Left forelimb (tissue), 1 donor: ENCODE measurements at regions not wholly inside any gene's neighbourhood (a gene's known extent, or its start where the extent isn't known, plus 50 kb on each side); places are given as distances from the start of the nearest gene placed in this dataset.

ENCODE experiments used
- DNase-seq: peaks from one replicate; pipeline ENCODE4 v3.0.0-alpha.2; 2018; ENCODE audit warnings: low spot score

GRCh38 chr16:74232806-74233465, 63.7 kb upstream of the PSMD7 start:
- no peak for DNase-seq

GRCh38 chr16:74230126-74230525, 66.5 kb upstream of the PSMD7 start:
- DNase-seq = no peak

- no peak for DNase-seq
These were observed 70.2 kb upstream of the PSMD7 start for GRCh38 chr16:74226338-74226954.

- DNase-seq = no peak
These were observed 71.6 kb upstream of the PSMD7 start for GRCh38 chr16:74224828-74225612.

GRCh38 chr16:74221828-74222227, 74.8 kb upstream of the PSMD7 start:
- no peak for DNase-seq

- DNase-seq = no peak
These were observed 76.9 kb upstream of the PSMD7 start for GRCh38 chr16:74219706-74220105.

- no peak for DNase-seq
These were observed 77.7 kb upstream of the PSMD7 start for GRCh38 chr16:74218871-74219270.

GRCh38 chr16:74216319-74216718, 80.3 kb upstream of the PSMD7 start:
- no peak for DNase-seq

GRCh38 chr16:74215249-74215648, 81.4 kb upstream of the PSMD7 start:
- DNase-seq = no peak

GRCh38 chr16:74213372-74213771, 83.2 kb upstream of the PSMD7 start:
- DNase-seq = no peak

GRCh38 chr16:74210245-74210644, 86.4 kb upstream of the PSMD7 start:
- no peak for DNase-seq

GRCh38 chr16:74202009-74202408, 94.6 kb upstream of the PSMD7 start:
- DNase-seq = no peak

- no peak for DNase-seq
These were observed 95.0 kb upstream of the PSMD7 start for GRCh38 chr16:74201576-74201975.

- no peak for DNase-seq
These were observed 95.7 kb upstream of the PSMD7 start for GRCh38 chr16:74200921-74201320.

GRCh38 chr16:74199842-74200124, 96.8 kb upstream of the PSMD7 start:
- no peak for DNase-seq

GRCh38 chr16:74199066-74199841, 97.4 kb upstream of the PSMD7 start:
- no peak for DNase-seq

- no peak for DNase-seq
These were observed 104.3 kb upstream of the PSMD7 start for GRCh38 chr16:74192281-74192797.

GRCh38 chr16:74190292-74190691, 106.3 kb upstream of the PSMD7 start:
- DNase-seq = no peak

- DNase-seq = no peak
These were observed 107.8 kb upstream of the PSMD7 start for GRCh38 chr16:74188856-74189255.

- DNase-seq = no peak
These were observed 110.0 kb upstream of the PSMD7 start for GRCh38 chr16:74186561-74186971.

- DNase-seq = no peak
These were observed 111.8 kb upstream of the PSMD7 start for GRCh38 chr16:74184839-74185238.

- no peak for DNase-seq
These were observed 112.8 kb upstream of the PSMD7 start for GRCh38 chr16:74183601-74184360.
